Muscle of arm (tissue), 1 donor: ENCODE measurements at regions not wholly inside any gene's neighbourhood (a gene's known extent, or its start where the extent isn't known, plus 50 kb on each side); places are given as distances from the start of the nearest gene placed in this dataset.
"Not testable (repeated sequence)": the region's sequence is repeated elsewhere in the genome, so short reads cannot be mapped to it uniquely, and the experiment has no call there.

Experiments used
- DNase-seq: peaks from one replicate; pipeline ENCODE4 v3.0.0-alpha.2; 2013

DNA sequence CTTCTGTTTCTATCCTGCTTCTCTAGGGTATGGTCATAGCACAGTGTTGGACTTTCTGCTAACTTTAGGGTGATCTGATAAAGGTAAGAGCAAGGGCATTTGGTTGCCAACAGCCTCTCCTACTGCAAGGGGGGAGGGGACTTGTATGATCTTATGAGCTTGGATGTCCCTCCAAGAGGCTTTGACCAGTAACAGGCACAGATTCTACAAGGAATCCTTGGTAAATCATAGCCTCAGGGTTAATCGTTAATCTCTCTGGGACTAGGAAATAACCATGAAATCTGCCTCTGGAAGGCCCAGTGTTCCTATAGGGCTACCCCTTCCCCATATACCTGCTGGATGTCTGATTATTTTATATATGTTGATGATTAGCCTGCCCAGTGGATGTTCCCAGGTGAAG is 134.8 kb upstream of the TNFSF4 start:
- no peak for DNase-seq

DNA sequence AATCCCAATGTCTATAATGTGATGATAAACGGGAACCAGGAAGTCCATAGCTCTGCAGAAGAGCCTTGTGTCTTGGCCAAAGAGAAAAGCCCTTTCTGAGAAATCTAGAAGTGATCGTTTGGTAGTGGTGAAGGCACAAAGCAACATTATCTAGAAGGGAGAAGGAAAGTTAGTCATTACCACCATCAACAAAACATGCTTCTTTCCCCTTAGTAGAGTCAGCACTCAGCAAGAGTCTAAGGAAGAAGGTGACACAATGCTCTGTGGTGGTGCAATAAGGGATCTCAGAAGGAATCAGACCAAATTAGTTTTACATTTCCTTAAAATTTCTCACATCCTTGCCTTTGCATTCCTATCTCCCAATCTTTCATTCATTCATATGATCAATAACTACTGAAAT is 134.4 kb upstream of the PRDX6 start:
- no peak for DNase-seq

DNA sequence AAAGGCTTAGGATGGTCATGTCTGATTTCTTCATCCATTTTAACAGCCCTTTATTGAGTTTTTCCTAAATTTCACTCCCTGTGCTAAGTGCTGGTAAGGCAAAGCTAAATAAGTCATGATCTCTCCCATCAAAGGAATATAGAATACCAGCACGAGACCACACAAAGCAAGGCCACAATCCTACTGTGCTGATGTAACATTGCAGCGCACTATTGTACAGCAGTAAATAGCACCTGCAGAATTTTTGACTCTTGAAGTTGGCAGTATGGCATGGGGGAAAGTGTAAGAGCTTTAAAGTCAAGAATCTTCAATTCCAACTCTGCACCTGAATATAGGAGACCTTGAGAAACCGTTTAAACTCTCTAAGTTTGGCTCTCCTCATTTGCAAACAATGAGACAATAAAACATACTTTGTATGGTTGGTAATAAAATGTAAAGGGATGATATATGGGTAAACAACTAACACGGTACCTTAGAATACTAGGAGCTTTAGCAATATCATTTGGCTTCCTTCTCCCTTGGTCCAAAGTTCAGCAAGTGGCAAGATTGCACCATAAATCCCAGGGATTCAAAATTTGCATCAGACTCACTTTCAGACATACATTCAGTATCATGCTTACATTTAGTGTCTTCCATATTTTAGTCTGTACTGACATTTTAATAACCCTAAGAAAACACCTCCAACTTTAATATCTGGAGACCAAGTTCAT is 132.9 kb upstream of the PRDX6 start:
- no peak for DNase-seq

DNA sequence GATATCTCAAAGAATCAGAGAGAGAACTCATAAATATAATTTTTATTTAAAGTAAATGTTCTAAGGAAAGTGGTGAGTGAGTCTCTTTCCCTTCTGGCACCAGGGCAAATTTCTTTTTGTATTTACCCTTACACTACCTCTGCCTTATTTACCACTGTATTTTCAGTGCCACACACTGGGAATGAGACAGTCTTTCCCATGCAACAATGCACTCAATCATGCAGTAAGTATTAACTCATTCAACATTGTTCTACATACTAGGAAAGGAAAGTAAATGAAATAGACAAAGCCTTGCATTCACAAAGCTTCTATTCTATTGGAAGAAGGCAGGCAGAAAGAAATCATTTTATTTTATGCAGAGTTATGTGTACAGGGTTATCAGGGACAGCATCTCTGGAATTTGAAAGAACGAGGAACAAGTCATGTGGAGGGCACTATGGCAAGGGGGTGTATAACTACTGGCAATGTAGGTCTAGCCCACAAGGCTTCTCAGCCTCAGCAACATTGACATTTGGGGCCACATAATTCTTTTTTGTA is 129.8 kb upstream of the PRDX6 start:
- no peak for DNase-seq

DNA sequence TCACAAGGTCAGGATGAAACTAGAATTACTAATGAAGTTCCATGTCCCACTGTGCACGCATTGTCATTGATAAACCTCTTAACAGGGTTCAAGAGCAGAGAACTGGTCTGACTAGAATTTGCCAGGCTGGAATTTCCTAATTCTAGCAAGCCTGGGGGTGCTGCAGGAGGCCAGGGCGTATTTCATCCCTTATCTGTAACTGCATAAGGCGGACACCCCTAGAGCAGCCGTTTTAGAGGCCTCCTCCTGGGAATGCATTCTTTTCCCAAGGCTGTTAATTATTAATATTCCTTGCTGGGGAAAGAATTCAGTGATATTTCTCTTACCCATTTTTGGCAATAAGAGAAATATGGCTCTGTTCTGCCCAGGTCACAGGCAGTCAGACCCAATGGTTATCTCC is 124.5 kb upstream of the PRDX6 start:
- DNase-seq = not testable (repeated sequence)

DNA sequence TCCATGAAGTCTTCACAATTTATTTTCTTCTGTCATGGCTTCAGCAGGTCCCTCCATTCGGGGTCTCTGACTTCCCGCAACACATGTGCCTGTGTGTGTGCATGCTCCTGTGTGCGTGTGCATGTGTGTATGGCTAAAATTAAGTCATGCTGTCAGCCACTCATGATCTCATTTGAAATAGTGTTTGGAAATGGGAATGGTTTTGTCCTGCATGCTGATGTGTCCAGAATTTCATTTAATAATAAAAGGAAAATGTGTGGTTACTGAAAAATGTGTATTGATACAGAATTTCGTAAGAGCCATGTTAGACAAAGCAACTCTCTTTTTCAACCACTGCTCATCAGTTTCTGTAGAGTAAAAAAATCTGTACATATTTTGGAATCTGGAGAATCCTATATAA is 123.8 kb upstream of the PRDX6 start:
- DNase-seq = no peak

DNA sequence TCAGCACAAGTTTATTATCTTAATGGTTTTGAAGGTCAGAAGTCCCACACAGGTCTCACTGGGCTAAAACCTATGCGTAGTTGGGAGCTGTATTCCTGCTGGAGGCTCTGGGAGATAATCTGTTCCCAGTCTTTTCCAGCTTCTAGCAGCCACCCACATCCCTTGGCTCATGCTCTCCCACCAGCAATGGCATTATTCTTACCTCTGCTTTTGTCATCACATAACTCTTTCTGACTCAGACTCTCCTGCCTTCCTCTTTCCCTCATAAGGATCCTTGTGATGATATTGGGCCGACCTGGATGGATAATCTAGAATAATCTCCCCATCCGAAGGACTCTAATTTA is 122.2 kb upstream of the PRDX6 start:
- no peak for DNase-seq

DNA sequence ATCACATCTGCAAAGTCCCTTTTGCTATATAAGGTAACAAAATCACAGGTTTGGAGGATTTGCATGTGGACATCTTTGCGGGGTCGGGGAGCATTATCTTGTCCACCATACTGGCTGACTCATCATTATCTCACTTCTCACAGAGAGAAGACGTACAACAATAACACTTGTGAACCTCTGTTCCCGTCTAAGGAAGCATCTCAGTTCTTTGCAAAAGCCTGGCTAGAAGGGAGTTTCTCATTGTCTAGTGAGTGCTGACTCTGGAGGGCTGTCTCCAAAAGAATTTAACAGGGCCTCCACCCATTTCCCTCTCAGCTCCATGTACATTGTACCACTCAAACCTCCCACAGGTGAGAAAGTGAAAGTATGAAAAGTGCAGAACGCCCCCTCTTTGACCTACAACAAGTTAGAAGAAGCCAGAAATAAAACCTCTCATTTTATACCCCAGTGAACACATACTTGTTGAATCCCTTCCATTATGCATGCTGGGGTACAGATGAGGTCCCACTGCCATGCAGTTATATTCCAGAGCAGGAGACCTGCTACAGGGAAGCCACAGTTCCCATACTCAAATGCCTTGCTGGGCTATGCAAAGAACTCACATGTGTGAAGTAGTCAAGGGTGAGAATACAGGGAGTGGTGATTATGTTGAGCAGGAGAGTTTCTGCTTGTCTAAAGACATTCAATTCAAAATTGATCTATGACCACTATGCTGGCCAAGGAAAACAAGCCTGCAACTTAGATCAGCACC is 121.7 kb upstream of the PRDX6 start:
- DNase-seq = no peak

DNA sequence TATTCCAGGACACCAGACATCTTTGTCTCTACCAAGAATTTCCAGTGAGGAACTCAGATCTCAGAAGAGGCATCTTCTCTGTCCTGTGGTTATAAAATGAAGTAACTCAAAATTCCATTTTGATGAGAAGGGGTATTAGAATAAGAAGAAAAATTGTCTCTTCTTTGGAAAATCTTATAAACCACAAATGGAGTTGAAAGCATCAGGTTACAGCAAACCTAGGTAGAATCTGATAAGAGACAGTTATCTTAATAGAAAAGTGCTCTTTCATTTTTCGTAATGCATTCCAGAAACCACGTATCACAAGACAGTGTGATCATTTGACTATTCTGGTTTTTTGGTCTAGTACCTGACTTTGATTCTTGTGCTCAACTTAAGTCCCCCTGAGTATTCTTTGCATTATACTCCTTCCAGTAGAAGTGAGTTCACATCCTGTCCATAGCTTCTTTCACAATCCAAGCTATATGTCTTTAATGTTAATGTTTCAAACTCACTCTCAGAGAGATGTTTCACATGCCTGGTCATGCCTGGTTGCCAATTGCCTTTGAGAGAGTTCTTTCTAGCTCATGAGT is 120.9 kb upstream of the PRDX6 start:
- no peak for DNase-seq

DNA sequence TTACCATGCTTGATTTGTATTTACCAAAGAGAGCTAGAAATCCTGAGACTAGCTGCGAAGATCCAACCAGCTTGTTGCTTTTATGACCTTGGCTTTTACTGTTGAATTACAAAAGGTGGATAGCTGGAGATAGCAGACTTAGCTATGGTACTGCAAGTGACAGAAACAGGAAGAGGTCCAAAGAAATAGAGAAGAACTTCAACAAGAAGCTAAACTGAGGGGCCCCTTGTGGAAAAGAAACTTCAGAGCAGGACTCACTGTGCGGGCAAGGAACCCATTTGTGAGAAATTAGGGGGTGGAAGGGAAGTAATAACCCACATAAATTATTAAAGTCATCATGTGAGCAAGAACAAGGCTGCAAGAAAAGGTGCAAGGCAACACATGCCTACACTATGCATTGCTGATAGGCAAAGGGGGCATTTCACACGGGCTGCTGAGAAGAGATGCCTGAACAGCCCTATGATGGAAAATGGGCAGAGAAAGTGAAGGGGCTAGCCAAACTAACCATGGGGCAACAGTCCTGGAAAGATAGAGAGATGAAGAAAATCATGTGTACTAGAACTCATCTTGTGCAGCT is 116.6 kb upstream of the PRDX6 start:
- DNase-seq = no peak

DNA sequence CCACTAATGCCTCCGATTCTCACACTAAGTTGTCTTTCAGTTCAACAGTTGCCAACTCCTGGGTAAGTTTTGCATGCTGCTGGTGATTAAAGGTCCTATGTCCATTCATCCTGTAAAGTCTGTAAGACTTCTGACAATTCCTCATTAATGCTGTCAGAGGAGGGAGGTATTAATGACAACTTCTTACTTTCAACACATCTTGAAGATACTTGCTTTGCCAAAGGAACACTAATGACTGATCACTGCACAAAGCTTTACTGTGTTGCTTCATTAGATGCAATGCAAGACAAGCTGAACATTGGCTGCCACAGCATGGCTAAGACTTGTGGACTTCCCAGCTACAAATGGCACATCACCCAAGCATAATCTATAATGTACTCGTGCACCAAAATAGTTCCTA is 114.6 kb upstream of the PRDX6 start:
- no peak for DNase-seq

DNA sequence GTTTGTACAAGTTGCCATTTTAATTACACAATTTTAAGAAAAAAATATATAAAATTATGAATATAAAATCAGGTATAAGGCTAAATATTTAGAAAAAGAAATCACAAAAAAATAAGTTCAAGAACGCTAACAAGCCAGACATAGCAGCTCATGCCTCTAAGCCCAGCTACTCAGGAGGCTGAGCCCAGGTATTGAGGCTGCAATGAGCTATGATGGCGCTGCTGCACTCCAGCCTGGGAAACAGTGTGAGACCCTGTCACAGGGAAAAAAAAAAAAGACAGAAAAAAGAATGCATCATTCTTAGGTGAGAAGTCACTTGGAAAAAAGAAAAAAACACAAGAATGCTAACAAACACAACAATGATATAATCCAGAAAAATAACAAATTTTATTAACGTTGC is 112.3 kb upstream of the PRDX6 start:
- DNase-seq = no peak

DNA sequence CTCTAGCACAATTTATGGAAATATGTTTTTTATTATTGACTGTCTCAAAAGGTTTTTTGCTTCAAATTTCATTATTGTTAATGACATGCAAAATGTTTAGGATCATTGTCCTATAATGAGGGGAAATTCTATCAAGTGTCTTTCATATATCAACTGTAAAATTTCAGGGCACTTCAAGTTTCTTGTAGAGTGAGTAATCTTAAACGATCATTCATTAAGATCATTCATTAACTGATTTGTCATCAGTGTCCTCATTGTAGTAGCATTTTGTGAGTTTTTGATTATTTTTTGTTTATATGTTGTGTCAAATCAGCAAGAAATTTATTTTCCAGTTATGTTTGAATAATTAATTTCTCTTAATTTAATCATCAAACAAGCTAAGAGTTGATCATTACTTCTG is 111.8 kb upstream of the PRDX6 start:
- DNase-seq = no peak

DNA sequence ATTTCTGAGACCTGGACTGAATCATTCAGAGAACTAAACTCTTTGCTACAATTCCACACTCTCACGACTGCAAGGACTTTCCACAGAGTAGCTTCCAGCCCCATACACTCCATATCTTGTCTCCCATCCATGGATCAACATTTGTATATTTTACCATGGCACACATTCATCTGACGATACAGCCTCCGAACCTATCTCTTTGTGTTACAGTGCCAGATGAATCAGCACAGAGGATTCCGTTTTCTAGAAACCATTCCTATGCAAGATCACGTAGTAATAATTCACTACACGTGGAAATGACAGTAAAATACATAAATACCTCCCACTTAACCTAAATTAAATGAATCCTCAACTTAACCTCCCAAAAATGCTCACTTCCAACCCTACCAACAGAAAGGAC is 110.0 kb upstream of the PRDX6 start:
- DNase-seq = no peak

DNA sequence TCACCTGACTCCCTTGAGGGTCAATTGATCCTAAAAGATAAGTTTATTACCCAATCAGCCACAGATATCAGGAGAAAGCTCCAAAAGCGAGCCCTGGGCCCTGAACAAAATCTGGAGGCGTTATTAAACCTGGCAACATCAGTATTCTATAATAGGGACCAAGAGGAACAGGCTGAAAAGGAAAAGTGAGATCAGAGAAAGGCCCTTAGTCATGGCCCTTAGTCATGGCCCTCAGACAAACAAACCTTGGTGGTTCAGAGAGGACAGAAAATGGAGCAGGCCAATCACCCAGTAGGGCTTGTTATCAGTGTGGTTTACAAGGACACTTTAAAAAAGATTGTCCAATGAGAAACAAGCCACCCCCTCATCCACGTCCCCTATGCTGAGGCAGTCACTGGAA is 106.5 kb upstream of the PRDX6 start:
- DNase-seq = not testable (repeated sequence)

DNA sequence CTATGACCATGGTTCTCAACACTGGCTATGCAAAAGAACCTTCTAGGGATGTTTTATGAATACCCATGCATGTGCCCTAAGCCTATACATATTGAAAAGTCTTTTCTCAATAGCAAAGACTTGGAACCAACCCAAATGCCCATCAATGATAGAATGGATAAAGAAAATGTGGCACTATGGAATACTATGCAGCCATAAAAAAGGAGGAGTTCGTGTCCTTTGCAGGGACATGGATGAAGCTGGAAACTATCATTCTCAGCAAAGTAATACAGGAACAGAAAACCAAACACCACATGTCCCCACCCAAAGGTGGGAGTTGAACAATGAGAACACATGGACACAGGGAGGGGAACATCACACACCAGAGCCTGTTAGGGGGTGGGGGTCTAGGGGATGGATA is 101.1 kb upstream of the PRDX6 start:
- not testable (repeated sequence) for DNase-seq

DNA sequence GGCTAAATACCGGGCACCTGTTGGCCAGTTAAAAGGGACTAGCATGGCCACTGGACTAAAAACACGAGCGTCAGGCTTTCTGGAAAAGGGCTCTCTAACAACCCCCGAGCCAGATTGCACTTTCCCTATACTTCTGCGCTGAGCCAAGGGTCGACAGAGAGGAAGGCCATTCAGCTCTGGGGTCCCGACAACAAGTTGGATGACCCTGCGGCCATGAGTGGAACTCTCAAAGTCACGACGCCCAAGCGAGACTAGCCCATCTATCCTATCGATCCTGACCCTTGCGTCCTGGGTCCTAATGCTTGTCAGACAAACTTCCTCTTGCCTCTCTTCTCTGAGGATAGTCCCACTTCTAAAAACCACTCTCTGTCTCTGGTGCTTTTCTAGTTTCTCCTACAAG is 99.9 kb upstream of the PRDX6 start:
- no peak for DNase-seq

DNA sequence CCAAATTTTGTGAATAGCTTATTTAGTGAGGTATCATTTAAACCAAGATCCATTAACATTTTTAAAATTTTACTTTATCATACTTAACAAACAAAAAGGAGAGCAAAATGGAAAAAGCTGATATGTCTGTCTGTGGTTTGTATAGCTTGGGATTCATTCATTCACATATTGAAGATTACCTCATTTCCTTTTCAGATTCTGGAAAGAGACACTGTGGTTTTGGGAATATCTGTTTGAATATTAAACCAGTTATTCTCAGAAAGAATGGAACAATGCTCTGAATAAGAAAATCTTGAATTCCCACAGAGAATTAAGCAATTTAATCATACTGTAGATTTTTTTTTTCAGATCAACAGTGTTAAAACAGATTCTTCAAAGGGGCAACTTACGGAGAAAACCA is 93.8 kb upstream of the PRDX6 start:
- no peak for DNase-seq

DNA sequence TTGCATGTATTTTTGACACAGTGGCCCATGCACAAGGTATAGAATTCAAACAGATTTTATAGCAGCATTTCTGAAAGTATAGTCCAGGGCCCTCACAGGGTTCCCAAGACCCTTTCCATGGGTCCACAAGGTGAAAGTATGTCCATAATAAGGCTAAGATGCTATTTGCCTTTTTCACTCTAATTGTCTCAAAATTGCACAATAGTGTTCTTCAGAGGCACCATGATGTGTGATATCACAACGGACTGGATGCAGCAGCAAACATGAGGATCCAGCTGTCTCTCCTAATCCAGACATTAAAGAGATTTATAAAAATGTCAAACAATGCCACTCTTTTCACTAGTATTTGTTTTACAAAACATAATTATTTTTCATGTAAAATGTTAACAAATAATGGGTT is 88.8 kb upstream of the PRDX6 start:
- no peak for DNase-seq

DNA sequence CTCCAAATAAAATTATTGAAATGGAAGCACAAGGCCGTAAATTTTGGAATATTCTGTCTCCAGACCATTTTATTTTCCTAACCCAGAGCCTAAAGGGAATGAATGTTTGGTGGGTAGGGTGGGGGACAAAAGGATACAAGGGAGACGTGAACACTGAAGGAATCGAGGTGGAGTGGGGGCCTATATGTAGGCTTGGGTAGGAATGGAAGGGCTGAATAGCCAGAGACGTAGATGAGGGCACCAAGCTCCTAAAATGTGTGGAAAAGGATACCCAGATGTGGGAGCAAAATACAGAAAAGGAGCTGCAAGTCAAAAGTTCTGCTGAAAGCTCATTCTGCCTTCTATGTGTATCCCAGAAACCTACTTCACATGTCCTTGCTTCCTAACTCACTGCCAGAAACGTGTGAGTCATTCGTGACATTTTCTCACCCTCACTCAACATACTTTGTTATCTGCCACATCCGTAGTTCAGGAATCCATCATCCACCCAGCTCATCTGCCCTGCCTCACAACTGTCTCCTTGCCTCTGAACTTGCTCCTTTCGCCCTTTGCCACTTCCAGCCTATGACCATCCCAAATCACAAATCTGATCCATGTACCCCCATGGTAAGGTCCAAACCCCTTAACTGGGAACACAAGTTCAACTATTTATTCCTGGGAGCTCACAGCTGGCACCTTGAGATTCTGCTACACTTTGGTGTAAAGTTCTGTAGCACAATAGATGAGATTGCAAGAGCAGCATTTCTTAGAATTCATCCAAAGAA is 84.1 kb upstream of the PRDX6 start:
- DNase-seq = no peak

DNA sequence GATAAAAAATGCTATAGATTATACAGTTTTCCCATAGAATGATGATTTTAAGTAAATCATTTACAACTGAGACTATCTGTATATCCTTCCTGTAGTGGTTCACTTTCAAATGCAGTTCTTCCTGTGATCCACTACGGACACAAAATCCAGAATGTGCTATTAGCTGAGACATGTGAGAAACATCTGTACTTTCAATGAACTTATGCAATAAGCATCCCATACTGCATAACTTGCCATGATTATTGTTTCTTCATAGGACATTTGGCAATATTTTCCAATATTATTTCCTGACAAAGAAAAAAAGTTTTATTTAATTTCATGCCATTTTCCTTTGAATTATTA is 83.5 kb upstream of the PRDX6 start:
- DNase-seq = no peak

DNA sequence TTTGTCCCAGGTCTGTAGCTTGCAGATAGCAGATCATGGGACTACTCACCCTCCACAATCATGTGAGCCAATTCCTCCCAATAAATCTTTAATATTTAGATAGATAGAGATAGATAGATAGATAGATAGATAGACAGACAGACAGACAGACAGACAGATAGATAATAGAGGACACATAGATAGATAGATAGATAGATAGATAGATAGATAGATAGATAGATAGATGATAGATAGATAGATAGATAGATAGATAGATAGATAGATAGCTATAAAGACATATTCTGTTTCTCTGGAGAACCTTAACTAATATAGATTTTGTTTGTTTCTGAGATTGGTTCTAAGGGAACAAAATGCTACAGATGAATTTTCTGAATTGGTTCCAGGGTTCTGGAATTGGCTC is 82.3 kb upstream of the PRDX6 start:
- DNase-seq = not testable (repeated sequence)
